HFF-Myc (cell line): ENCODE measurements at regions not wholly inside any gene's neighbourhood (a gene's known extent, or its start where the extent isn't known, plus 50 kb on each side); places are given as distances from the start of the nearest gene placed in this dataset.

Experiments
- DNase-seq: peaks from one replicate; pipeline ENCODE4 v3.0.0-alpha.2; 2011; ENCODE audit warnings: low read depth; ENCODE audit errors: extremely low read depth
- H3K4me3 ChIP-seq: replicated peaks from 2 replicates; pipeline ENCODE4 v1.5.1; 2011; ENCODE audit warnings: low read depth, mild to moderate bottlenecking, control low read depth, low read length
- TF ChIP-seq, protein P1 (sequence below): IDR thresholded peaks from 2 replicates; pipeline ENCODE4 v1.5.1; 2012; ENCODE audit warnings: mild to moderate bottlenecking, low read depth, low read length, control low read depth; ENCODE audit errors: missing control alignments

DNA sequence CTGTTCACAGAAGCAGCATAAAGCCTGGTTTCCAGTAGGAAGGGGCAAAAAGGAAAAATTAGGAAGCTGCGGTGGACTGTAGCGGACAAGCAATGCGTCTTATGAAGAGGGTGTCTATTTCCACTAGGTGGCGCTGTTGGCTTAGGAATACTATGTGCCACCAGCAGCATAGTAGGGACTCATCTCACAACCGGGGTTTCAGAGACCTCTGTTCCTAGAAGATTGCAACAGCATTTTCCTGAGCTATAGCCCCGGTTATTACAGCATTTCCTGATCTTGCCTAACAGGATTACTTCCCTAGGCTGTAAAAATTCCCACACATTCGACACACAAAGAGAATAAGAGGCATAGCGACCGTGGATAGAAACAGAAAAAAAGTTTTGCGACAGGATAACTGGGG lies 683.0 kb downstream of the TBL1XR1 start:
- TF ChIP-seq, protein P1, sequence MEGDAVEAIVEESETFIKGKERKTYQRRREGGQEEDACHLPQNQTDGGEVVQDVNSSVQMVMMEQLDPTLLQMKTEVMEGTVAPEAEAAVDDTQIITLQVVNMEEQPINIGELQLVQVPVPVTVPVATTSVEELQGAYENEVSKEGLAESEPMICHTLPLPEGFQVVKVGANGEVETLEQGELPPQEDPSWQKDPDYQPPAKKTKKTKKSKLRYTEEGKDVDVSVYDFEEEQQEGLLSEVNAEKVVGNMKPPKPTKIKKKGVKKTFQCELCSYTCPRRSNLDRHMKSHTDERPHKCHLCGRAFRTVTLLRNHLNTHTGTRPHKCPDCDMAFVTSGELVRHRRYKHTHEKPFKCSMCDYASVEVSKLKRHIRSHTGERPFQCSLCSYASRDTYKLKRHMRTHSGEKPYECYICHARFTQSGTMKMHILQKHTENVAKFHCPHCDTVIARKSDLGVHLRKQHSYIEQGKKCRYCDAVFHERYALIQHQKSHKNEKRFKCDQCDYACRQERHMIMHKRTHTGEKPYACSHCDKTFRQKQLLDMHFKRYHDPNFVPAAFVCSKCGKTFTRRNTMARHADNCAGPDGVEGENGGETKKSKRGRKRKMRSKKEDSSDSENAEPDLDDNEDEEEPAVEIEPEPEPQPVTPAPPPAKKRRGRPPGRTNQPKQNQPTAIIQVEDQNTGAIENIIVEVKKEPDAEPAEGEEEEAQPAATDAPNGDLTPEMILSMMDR = peak; percentile 52
- no peak overlapping the region for H3K4me3 ChIP-seq
- no peak for DNase-seq

DNA sequence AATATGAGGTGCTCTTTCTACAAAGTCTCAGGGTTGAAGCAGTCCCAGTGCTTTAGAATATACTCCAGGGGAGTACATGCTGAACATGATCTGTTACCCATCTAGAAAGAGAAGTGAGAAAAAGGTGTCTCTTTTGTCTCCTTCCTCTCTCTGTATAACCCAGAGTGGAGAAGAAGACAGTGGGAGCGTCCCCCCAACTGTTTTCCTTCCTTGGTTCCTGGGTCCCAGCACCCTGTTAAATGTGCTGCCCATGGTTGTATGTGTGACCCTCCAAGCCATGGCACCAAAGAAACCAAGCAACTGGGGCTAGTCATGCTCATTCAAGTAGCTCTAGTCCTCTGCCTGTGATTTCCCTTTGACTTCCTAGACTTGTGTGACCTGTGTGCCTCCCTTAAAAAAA lies 683.7 kb downstream of the TBL1XR1 start:
- no peak overlapping the region for H3K4me3 ChIP-seq
- TF ChIP-seq, protein P1 = no peak
- DNase-seq = no peak

DNA sequence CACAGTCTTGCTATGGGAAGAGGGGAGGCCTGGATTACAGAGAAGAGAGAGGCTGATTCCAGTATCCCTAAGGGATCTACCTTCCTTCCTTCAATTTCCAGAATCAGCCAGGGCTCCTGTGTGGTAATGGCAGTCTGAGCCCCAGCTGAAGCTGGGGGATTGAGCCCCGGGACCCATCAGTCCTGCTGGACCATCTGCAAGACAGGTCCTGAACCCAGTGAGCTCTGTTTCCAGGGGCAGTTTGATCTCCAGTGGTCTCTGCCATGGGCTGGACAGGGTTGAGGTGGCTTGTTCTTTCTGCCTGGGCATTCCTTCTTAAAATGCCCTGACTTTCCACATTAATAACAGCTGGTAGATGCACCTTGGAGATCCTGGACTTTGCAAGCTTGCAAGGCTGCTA lies 685.2 kb downstream of the TBL1XR1 start:
- TF ChIP-seq, protein P1 = no peak

DNA sequence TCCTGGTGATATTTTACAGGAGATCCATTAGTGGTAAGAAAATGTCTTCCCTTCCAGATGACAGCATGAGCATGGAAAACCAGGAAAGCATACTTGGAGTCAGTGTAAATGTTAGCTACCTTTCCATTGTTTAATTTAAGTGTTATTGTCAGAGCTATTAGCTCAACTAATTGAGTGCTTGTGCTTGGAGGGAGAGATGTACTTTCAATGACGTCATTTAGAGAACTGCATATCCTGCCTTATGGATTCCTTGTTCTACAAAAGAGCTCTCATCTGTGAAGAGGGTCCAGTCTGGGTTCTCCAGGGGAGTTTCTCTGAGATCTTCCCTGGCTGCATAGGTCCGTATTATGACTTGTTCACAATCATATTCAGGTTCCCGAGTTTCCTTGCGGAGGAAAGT lies 687.2 kb downstream of the TBL1XR1 start:
- no peak for DNase-seq
- TF ChIP-seq, protein P1 = no peak
- no peak overlapping the region for H3K4me3 ChIP-seq

More for the DNA sequence above, 685.2 kb downstream of the TBL1XR1 start:
- DNase-seq = no peak
- no peak overlapping the region for H3K4me3 ChIP-seq

DNA sequence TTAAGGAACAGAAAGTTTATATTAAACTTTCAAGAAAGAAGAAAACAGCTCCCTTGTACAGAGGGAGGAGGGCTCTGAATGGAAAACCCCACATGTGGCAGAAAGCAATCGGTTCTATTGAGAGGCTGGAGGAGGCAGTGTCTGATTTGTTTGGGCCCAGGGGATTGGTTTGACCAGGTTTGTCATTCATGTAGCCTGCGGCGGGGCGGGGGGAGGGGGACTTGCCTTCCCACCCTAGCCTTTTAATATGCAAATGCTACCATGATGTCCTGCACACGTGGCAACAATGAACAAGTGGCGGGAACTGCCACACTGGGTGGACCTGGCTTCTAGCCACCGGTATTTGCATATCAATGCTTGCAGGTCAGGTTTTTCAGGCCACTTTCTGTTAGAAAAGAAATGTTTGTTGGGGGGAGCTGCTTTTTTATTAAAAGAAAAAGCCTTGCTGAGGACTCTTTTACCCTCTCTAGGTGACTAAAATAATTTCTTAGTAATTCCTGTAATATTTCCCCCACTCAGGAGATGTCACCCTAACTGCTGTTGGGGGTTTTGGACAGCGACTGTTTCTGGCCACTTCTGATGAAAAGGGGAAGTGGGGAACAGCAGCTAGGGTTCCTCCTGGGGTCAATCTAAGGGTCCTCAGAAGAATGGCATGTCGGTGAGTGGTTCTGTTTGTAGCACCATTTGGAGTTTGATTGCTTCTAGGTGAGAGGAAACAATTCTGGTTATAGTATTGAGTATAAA lies 691.2 kb downstream of the TBL1XR1 start:
- no peak overlapping the region for H3K4me3 ChIP-seq
- TF ChIP-seq, protein P1 = no peak
- DNase-seq = no peak

DNA sequence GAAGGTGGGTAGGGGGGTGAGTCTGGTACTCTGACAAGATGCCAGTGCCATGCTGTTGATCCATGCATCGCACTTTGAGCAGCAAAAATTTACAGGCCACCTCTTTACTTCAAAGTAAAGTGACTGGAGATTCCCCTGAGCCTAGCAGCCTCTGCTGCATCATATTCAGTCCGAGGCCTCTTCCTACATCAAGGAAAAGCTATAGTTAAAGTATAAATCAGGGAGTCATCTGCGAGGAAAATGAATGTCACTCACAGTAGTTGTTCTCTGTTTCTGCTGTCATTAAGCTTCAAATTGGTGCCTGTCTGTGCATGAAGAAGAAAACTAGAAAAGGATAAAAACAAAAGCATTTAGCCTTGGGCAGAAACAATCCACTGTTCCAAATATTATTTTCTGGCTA lies 706.2 kb downstream of the TBL1XR1 start:
- no peak for DNase-seq
- TF ChIP-seq, protein P1 = no peak
- no peak overlapping the region for H3K4me3 ChIP-seq

DNA sequence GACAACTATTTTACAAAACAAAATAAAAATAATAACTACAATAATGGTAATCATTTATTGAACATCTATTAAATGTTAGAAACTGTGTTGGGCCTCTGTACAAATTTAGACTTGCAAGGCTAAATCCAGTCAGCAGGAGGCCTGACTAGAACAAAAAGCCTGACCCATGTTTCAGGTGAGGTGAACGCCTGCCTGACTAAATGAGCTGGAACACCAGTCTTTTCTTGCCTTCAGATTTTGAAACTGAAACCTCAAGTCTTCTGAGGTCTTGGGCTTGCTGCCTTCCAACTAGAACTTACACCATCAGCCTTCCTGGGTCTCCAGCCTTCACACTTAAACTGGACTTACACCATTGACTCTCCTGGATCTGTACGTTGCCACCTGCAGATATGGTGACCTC lies 706.9 kb downstream of the TBL1XR1 start:
- DNase-seq = no peak
- no peak overlapping the region for H3K4me3 ChIP-seq
- TF ChIP-seq, protein P1 = no peak
